K562 (cell line): ENCODE measurements at regions not wholly inside any gene's neighbourhood (a gene's known extent, or its start where the extent isn't known, plus 50 kb on each side); places are given as distances from the start of the nearest gene placed in this dataset.

Experiments
- ATAC-seq: fragments of 200-7000 bp; cut with Tn5 transposase; 3 replicates; pipeline ENCODE4 v1.9.1; 2020; ENCODE audit warnings: moderate library complexity
- BruUV-seq: library from RNA; stranded (reverse); fragments of 400-500 nt; replicated peaks from 2 replicates; lab custom pipeline; 2021; lab: Mats Ljungman, UMichigan
- CTCF ChIA-PET: fragments of 300-600 bp; formaldehyde crosslinking; extraction: SDS; loops from one replicate; lab custom pipeline; 2021; ENCODE audit warnings: low intra/inter-chr PET ratio; lab: Yijun Ruan, JAX
- POLR2A ChIA-PET: fragments of 300-600, 350-650 bp; sonication (Branson Sonifier 250); formaldehyde crosslinking; extraction: SDS; loops from one replicate; lab custom pipeline; 2021; ENCODE audit warnings: antibody characterized with exemption, inconsistent platforms; lab: Yijun Ruan, JAX
- DNase-seq, 4 experiments: peaks; one replicate each; pipeline versions ENCODE4 v3.0.0 to v3.0.0-alpha.2; 2011 to 2018; ENCODE audit warnings: low spot score in 3 of 4, mixed read lengths in 3 of 4; ENCODE audit errors: extremely low read depth in 1 of 4
- FAIRE-seq: peaks from 2 replicates; lab custom pipeline; 2011; peaks lifted over from hg19 to GRCh38; lab: Jason Lieb, UNC
- H2AFZ ChIP-seq: 2 replicates; pipeline ENCODE4 v1.6.0; 2011; ENCODE audit warnings: low read depth, low read length, control low read depth, inconsistent platforms
- H3K27ac ChIP-seq: fragments of 200-600 bp; 3 replicates; pipeline ENCODE4 v1.8.0; 2011; ENCODE audit warnings: low read depth, mild to moderate bottlenecking, control low read depth, inconsistent platforms, low read length, moderate library complexity, mixed read lengths; ENCODE audit errors: extremely low read depth
- H3K27me3 ChIP-seq, 2 experiments: fragments of 300-600 bp in 1 of 2; 2 replicates in 1 of 2; 3 replicates in 1 of 2; pipeline versions ENCODE4 v1.6.0 to v1.8.0; 2011; ENCODE audit warnings: inconsistent platforms in 2 of 2, low read length in 2 of 2, mild to moderate bottlenecking in 1 of 2, mixed read lengths in 1 of 2, moderate library complexity in 1 of 2; ENCODE audit not compliant: control insufficient read depth in 2 of 2, insufficient read depth in 2 of 2
- H3K36me3 ChIP-seq: fragments of 300-600 bp; 3 replicates; pipeline ENCODE4 v1.8.0; 2011; ENCODE audit warnings: mild to moderate bottlenecking, low read length, inconsistent platforms; ENCODE audit not compliant: control insufficient read depth, insufficient read depth
- H3K4me1 ChIP-seq, 2 experiments: fragments of 200-600 bp in 1 of 2; replicated peaks in 1 of 2; 2 replicates in 1 of 2; 3 replicates in 1 of 2; pipeline versions ENCODE4 v1.5.1 to v1.8.0; 2011; ENCODE audit warnings: inconsistent platforms in 2 of 2, low read length in 2 of 2, mild to moderate bottlenecking in 1 of 2, mixed read lengths in 1 of 2, moderate library complexity in 1 of 2; ENCODE audit not compliant: control insufficient read depth in 2 of 2, insufficient read depth in 2 of 2
- H3K4me2 ChIP-seq: 2 replicates; pipeline ENCODE4 v1.6.1; 2011; ENCODE audit warnings: low read length, control low read depth, inconsistent platforms, mixed read lengths; ENCODE audit not compliant: insufficient read depth
- H3K4me3 ChIP-seq: fragments of 200-600 bp; sonication (generic), shearing (Covaris generic); 2 replicates; pipeline ENCODE4 v1.5.1; 2016; ENCODE audit warnings: control low read depth, inconsistent platforms
- H3K79me2 ChIP-seq: fragments of 200-600 bp; 3 replicates; pipeline ENCODE4 v1.8.0; 2011; ENCODE audit warnings: low read length, inconsistent platforms; ENCODE audit not compliant: control insufficient read depth, insufficient read depth
- H3K9ac ChIP-seq, 2 experiments: 2 replicates each; pipeline versions ENCODE4 v1.6.0 to v1.6.1; 2011; ENCODE audit warnings: low read depth in 2 of 2, low read length in 2 of 2, control low read depth in 1 of 2, inconsistent platforms in 1 of 2, mild to moderate bottlenecking in 1 of 2, mixed read lengths in 1 of 2; ENCODE audit not compliant: insufficient read depth in 1 of 2
- H3K9me1 ChIP-seq: one replicate; pipeline ENCODE4 v1.6.0; 2011; ENCODE audit warnings: inconsistent platforms, mild to moderate bottlenecking, low read length, moderate library complexity; ENCODE audit not compliant: control insufficient read depth, insufficient read depth
- H3K9me3 ChIP-seq: replicated peaks from 2 replicates; pipeline ENCODE4 v1.5.1; 2011; ENCODE audit warnings: low read depth, low read length, inconsistent platforms; ENCODE audit not compliant: control insufficient read depth, insufficient read depth
- H4K20me1 ChIP-seq: replicated peaks from 2 replicates; pipeline ENCODE4 v1.6.1; 2011; ENCODE audit warnings: low read length, inconsistent platforms, mixed read lengths; ENCODE audit not compliant: control insufficient read depth, insufficient read depth
- BRF1 ChIP-seq: IDR thresholded peaks from 3 replicates; pipeline ENCODE4 v1.6.1; 2011; ENCODE audit warnings: borderline replicate concordance, mild to moderate bottlenecking; ENCODE audit not compliant: insufficient read length; ENCODE audit errors: extremely low read depth
- CBX5 ChIP-seq: IDR thresholded peaks from 2 replicates; pipeline ENCODE4 v1.6.1; 2014; ENCODE audit warnings: low read depth, borderline replicate concordance
- CXXC5 ChIP-seq: fragments of 250-450 bp; sonication (Bioruptor Pico); IDR thresholded peaks from 2 replicates; pipeline ENCODE4 v1.8.0; 2022; ENCODE audit warnings: inconsistent platforms, mild to moderate bottlenecking, moderate library complexity
- HDAC3 ChIP-seq: fragments of 450-650 bp; IDR thresholded peaks from 2 replicates; pipeline ENCODE4 v1.6.1; 2018; ENCODE audit warnings: borderline replicate concordance, mild to moderate bottlenecking, moderate library complexity; ENCODE audit not compliant: partially characterized antibody
- HLTF ChIP-seq: fragments of 450-650 bp; IDR thresholded peaks from 2 replicates; pipeline ENCODE4 v1.6.1; 2016
- HMG20B ChIP-seq: fragments of 250-450 bp; sonication (Bioruptor Pico); IDR thresholded peaks from 2 replicates; pipeline ENCODE4 v1.5.0; 2021; ENCODE audit warnings: mild to moderate bottlenecking
- MED1 ChIP-seq: sonication (generic); formaldehyde crosslinking; IDR thresholded peaks from 2 replicates; pipeline ENCODE4 v1.8.1; 2023; ENCODE audit warnings: missing genetic modification reagents, borderline replicate concordance
- NELFE ChIP-seq: IDR thresholded peaks from 2 replicates; pipeline ENCODE4 v1.6.1; 2011; ENCODE audit warnings: mild to moderate bottlenecking; ENCODE audit not compliant: insufficient read depth, insufficient read length
- SAFB ChIP-seq: fragments of 200-400 bp; formaldehyde crosslinking; IDR thresholded peaks from 2 replicates; pipeline ENCODE4 v1.6.1; 2017; ENCODE audit warnings: low read depth, low read length, borderline replicate concordance
- SMC3 ChIP-seq: conservative IDR thresholded peaks from 2 replicates; pipeline ENCODE4 v1.6.1; 2011; ENCODE audit warnings: low read depth, low read length, improper control_type of control experiment; ENCODE audit not compliant: insufficient read depth
- ZNF212 ChIP-seq: fragments of 450-650 bp; formaldehyde crosslinking; IDR thresholded peaks from 2 replicates; pipeline ENCODE4 v1.4.0; 2020; ENCODE audit warnings: mild to moderate bottlenecking
- ZNF316 ChIP-seq: fragments of 450-650 bp; IDR thresholded peaks from 2 replicates; pipeline ENCODE4 v1.6.1; 2016
- WGBS: fragments of 100-300 bp; shearing (Covaris generic); methylation state at CpG from one replicate; pipeline ENCODE4 v1.1.6; 2016; ENCODE audit warnings: low coverage, mixed read lengths; ENCODE audit not compliant: insufficient coverage; ENCODE audit errors: missing lambda C conversion rate; 5-methylcytosine and 5-hydroxymethylcytosine counted together
- in situ Hi-C: fragments of 300-500 bp; cut with MboI; formaldehyde crosslinking; loops from 4 replicates; pipeline ENCODE4 v1.15.0; 2018; ENCODE audit warnings: inconsistent platforms, mixed read lengths
- intact Hi-C: fragments of 100-400 bp; cut with micrococcal nuclease; formaldehyde crosslinking; loops from 2 replicates; pipeline ENCODE4 v1.14.2; 2022
- TF ChIP-seq, protein P1 (sequence below): fragments of 250-450 bp; sonication (Bioruptor Pico); IDR thresholded peaks from 2 replicates; pipeline ENCODE4 v1.8.0; 2021; ENCODE audit warnings: mild to moderate bottlenecking, moderate library complexity
- TF ChIP-seq, protein P2 (sequence below): sonication (generic); formaldehyde crosslinking; IDR thresholded peaks from 2 replicates; pipeline ENCODE4 v1.9.0; 2022; ENCODE audit warnings: mild to moderate bottlenecking, missing genetic modification reagents
- TF ChIP-seq, protein P3 (sequence below), 3 experiments: IDR thresholded peaks in 2 of 3; conservative IDR thresholded peaks in 1 of 3; 2 replicates each; pipeline ENCODE4 v1.5.1; 2011 to 2012; ENCODE audit warnings: low read length in 3 of 3, mild to moderate bottlenecking in 3 of 3, control low read depth in 2 of 3, improper control_type of control experiment in 1 of 3, inconsistent platforms in 1 of 3, low read depth in 1 of 3, mixed read lengths in 1 of 3, moderate library complexity in 1 of 3; ENCODE audit not compliant: insufficient read depth in 2 of 3

DNA sequence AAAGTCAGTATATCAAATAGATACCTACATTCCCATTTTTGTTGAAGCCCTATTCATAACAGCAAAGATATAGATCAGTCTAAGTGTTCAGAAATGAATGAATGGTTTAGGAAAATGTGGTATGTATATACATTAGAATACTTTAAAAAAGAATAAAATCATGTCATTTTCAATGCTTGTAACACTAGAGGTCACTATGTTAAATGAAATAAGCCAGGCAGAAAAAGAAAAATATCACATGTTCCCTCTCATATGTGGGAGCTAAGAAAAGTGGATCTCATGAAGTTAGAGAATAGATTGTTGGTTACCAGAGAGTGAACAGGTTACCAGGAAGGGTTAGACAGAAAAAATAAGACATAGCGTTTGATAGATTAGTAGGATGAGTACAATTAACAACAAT is 1111.0 kb upstream of the SLC39A10 start:
- no peak overlapping the region for H3K4me3 ChIP-seq
- in situ Hi-C loops (no loop called here), intact Hi-C loops (loop anchor here (10.0 kb wide), 1 partner anchor 769 kb away; no protein-coding TSS in a partner anchor)
- no peaks in the 10 kb centered on the region for H3K9me1 ChIP-seq
- H3K36me3 ChIP-seq: no peaks in the 10 kb centered on the region
- ATAC-seq (no peak), DNase-seq (no peak), FAIRE-seq (no peak)
- no peak overlapping the region for H3K4me2 ChIP-seq
- H3K4me1 ChIP-seq: no peaks in the 10 kb centered on the region
- no peak for TF ChIP-seq HLTF
- H4K20me1 ChIP-seq: no peaks in the 10 kb centered on the region
- no peak overlapping the region for H3K27ac ChIP-seq
- no TSS peak for BruUV-seq
- WGBS: 0% methylated on average over 1 of the region's 1 CpG
- no peaks in the 10 kb centered on the region for H3K9me3 ChIP-seq
- no peak overlapping the region for H3K9ac ChIP-seq
- POLR2A ChIA-PET: no interaction called here
- H3K27me3 ChIP-seq: no peaks in the 10 kb centered on the region
- H3K79me2 ChIP-seq: no peaks in the 10 kb centered on the region
- CTCF ChIA-PET: interaction anchor here (1.2 kb wide), 1 partner anchor 406 kb away, joined by 4 read pairs; no protein-coding TSS in a partner anchor
- H2AFZ ChIP-seq: no peak overlapping the region

DNA sequence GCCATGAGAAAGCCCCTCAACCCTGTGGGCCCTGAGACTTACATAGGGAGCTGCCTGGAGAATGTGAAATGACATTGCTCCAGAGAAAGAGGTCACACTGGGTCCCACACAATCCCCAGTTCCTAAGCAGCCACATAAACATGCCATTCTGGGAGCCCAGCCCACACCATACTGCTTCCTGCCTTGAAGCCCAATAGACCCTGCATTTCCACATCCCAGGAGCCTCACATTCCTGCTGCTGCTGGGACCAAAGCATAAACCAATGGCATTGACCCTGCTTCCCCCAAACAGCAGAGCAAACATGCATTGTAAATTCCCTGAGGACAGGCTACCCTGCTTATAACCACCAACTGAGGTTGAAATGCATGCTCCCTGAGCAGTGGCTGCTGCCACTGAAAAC is 1117.6 kb upstream of the SLC39A10 start:
- Histone ChIP-seq H3K27me3 (no peaks in the 10 kb centered on the region), H2AFZ (no peak overlapping the region), H4K20me1 (no peaks in the 10 kb centered on the region), H3K9me1 (no peaks in the 10 kb centered on the region), H3K4me1 (no peaks in the 10 kb centered on the region), H3K4me3 (no peak overlapping the region), H3K27ac (no peak overlapping the region), H3K36me3 (no peaks in the 10 kb centered on the region), H3K4me2 (no peak overlapping the region), H3K9ac (no peak overlapping the region), H3K9me3 (no peaks in the 10 kb centered on the region), H3K79me2 (no peaks in the 10 kb centered on the region)
- ChIA-PET CTCF (no interaction called here), POLR2A (no interaction called here)
- in situ Hi-C loops (no loop called here), intact Hi-C loops (no loop called here)
- FAIRE-seq (no peak), DNase-seq (no peak), ATAC-seq (no peak)
- BruUV-seq: no TSS peak
- TF ChIP-seq MED1 (no peak), ZNF316 (no peak), BRF1 (no peak), NELFE (no peak), ZNF212 (no peak), HMG20B (CRISPR knock-in tag) (no peak), CBX5 (no peak), SAFB (no peak), CXXC5 (CRISPR knock-in tag) (no peak), HDAC3 (no peak), SMC3 (no peak)
- TF ChIP-seq, protein P1, sequence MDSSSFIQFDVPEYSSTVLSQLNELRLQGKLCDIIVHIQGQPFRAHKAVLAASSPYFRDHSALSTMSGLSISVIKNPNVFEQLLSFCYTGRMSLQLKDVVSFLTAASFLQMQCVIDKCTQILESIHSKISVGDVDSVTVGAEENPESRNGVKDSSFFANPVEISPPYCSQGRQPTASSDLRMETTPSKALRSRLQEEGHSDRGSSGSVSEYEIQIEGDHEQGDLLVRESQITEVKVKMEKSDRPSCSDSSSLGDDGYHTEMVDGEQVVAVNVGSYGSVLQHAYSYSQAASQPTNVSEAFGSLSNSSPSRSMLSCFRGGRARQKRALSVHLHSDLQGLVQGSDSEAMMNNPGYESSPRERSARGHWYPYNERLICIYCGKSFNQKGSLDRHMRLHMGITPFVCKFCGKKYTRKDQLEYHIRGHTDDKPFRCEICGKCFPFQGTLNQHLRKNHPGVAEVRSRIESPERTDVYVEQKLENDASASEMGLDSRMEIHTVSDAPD (CRISPR knock-in tag): no peak
- TF ChIP-seq, protein P2, sequence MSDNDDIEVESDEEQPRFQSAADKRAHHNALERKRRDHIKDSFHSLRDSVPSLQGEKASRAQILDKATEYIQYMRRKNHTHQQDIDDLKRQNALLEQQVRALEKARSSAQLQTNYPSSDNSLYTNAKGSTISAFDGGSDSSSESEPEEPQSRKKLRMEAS (CRISPR knock-in tag): no peak
- TF ChIP-seq, protein P3, sequence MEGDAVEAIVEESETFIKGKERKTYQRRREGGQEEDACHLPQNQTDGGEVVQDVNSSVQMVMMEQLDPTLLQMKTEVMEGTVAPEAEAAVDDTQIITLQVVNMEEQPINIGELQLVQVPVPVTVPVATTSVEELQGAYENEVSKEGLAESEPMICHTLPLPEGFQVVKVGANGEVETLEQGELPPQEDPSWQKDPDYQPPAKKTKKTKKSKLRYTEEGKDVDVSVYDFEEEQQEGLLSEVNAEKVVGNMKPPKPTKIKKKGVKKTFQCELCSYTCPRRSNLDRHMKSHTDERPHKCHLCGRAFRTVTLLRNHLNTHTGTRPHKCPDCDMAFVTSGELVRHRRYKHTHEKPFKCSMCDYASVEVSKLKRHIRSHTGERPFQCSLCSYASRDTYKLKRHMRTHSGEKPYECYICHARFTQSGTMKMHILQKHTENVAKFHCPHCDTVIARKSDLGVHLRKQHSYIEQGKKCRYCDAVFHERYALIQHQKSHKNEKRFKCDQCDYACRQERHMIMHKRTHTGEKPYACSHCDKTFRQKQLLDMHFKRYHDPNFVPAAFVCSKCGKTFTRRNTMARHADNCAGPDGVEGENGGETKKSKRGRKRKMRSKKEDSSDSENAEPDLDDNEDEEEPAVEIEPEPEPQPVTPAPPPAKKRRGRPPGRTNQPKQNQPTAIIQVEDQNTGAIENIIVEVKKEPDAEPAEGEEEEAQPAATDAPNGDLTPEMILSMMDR (IDR thresholded peaks at IDR 0.05 in 2 of 3, conservative IDR thresholded peaks at IDR 0.05 in 1 of 3; ENCODE audit: insufficient read depth in 2 of 3, low read depth in 1 of 3, low read length in 3 of 3): no peak
